Keratinocyte (primary cell): ENCODE measurements at regions not wholly inside any gene's neighbourhood (a gene's known extent, or its start where the extent isn't known, plus 50 kb on each side); places are given as distances from the start of the nearest gene placed in this dataset.

Source experiments
- DNase-seq: peaks from one replicate; pipeline ENCODE4 v3.0.0-alpha.2; 2011; ENCODE audit warnings: low read depth, missing footprints, low spot score
- FAIRE-seq: peaks from 2 replicates; lab custom pipeline; 2011; peaks lifted over from hg19 to GRCh38; lab: Jason Lieb, UNC
- H2AFZ ChIP-seq: 2 replicates; pipeline ENCODE4 v1.6.0; 2012; ENCODE audit warnings: low read length, control low read depth, inconsistent platforms; ENCODE audit not compliant: control insufficient read depth
- H3K27ac ChIP-seq: 2 replicates; pipeline ENCODE4 v1.5.1; 2011; ENCODE audit warnings: low read length; ENCODE audit not compliant: control insufficient read depth, insufficient read depth
- H3K27me3 ChIP-seq: 3 replicates; pipeline ENCODE4 v1.6.0; 2011; ENCODE audit warnings: low read length; ENCODE audit not compliant: control insufficient read depth, insufficient read depth; ENCODE audit errors: extremely low read depth
- H3K36me3 ChIP-seq, 2 experiments: 2 replicates in 1 of 2; 3 replicates in 1 of 2; pipeline ENCODE4 v1.5.1; 2011; ENCODE audit warnings: low read length in 2 of 2, mild to moderate bottlenecking in 1 of 2; ENCODE audit not compliant: control insufficient read depth in 2 of 2, insufficient read depth in 2 of 2; ENCODE audit errors: extremely low read depth in 1 of 2
- H3K4me1 ChIP-seq: 3 replicates; pipeline ENCODE4 v1.5.1; 2011; ENCODE audit warnings: low read length; ENCODE audit not compliant: control insufficient read depth, insufficient read depth; ENCODE audit errors: extremely low read depth
- H3K4me2 ChIP-seq: 3 replicates; pipeline ENCODE4 v1.6.0; 2011; ENCODE audit warnings: low read depth, low read length; ENCODE audit not compliant: control insufficient read depth, insufficient read depth; ENCODE audit errors: extremely low read depth
- H3K4me3 ChIP-seq, 3 experiments: fragments of 200-600 bp in 1 of 3; sonication (generic) in 1 of 3; 2 replicates in 2 of 3; 3 replicates in 1 of 3; pipeline ENCODE4 v1.5.1; 2011 to 2016; ENCODE audit warnings: low read length in 3 of 3, mild to moderate bottlenecking in 3 of 3, control low read depth in 2 of 3, inconsistent platforms in 1 of 3, low read depth in 1 of 3, mixed read lengths in 1 of 3, mixed run types in 1 of 3, moderate library complexity in 1 of 3; ENCODE audit not compliant: control insufficient read depth in 2 of 3, insufficient read depth in 2 of 3; ENCODE audit errors: extremely low read depth in 1 of 3
- H3K79me2 ChIP-seq: 2 replicates; pipeline ENCODE4 v1.6.0; 2012; ENCODE audit warnings: low read length; ENCODE audit not compliant: control insufficient read depth, insufficient read depth
- H3K9ac ChIP-seq: 3 replicates; pipeline ENCODE4 v1.6.0; 2011; ENCODE audit warnings: low read length; ENCODE audit not compliant: control insufficient read depth, insufficient read depth; ENCODE audit errors: extremely low read depth
- H3K9me1 ChIP-seq: 3 replicates; pipeline ENCODE4 v1.6.0; 2011; ENCODE audit warnings: low read length; ENCODE audit not compliant: control insufficient read depth, insufficient read depth; ENCODE audit errors: extremely low read depth
- H3K9me3 ChIP-seq: 2 replicates; pipeline ENCODE4 v1.5.1; 2012; ENCODE audit warnings: low read depth, low read length; ENCODE audit not compliant: control insufficient read depth
- H4K20me1 ChIP-seq: 3 replicates; pipeline ENCODE4 v1.6.0; 2011; ENCODE audit warnings: low read length; ENCODE audit not compliant: control insufficient read depth, insufficient read depth; ENCODE audit errors: extremely low read depth
- CTCF ChIP-seq, 3 experiments: IDR thresholded peaks in 1 of 3; conservative IDR thresholded peaks in 1 of 3; optimal IDR thresholded peaks in 1 of 3; 2 replicates in 2 of 3; 3 replicates in 1 of 3; pipeline versions ENCODE3 to v1.5.1; 2011; ENCODE audit warnings: low read length in 3 of 3, mild to moderate bottlenecking in 3 of 3, moderate library complexity in 2 of 3, control low read depth in 1 of 3, inconsistent platforms in 1 of 3; ENCODE audit not compliant: insufficient read depth in 2 of 3; ENCODE audit errors: extremely low read depth in 1 of 3
- EZH2 ChIP-seq: IDR thresholded peaks from one replicate; pipeline ENCODE4 v1.6.1; 2012; ENCODE audit warnings: inconsistent platforms, mild to moderate bottlenecking, low read length, moderate library complexity
- dilution Hi-C: fragments of 300-500 bp; cut with MboI; formaldehyde crosslinking; loops from one replicate; pipeline ENCODE4 v1.7.0; 2020; ENCODE audit warnings: low sequenced_read_pairs; ENCODE audit not compliant: extremely low pct_ligation_motif_present

DNA sequence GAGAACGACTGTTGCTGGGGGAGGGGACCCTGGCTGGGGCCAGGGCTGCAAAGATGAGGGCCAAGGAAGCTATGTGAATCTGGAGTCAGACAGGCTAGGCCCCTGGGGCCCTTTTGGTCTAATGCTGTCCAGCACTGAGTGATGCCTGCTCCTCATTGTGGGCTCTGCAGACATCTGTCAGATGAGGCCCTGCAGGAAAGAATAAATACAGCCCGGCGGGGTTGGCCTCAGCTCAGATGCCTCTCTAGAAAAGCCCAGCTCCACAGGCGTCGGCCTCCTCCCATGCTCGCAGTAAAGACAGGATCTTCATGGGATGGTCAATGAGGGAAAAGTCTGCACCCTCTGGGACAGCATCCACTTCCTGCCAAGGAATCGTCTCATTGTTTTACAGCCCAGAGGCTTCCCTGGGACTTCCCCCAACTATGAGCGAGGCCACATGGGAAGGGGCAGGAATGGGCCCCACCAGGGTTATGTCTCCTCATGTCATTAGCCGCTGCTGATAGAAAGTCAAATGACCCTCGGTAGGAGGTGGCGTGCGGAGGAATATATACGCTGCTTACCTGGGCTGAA lies 125.8 kb upstream of the GLI2 start:
- dilution Hi-C loops: no loop called here
- DNase-seq: no peak
- no peaks in the 10 kb centered on the region for H3K36me3 ChIP-seq

GRCh38 chr2:120611016-120611415 lies 124.7 kb upstream of the GLI2 start:
- H3K9me1 ChIP-seq: no peaks in the 10 kb centered on the region
- no peaks in the 10 kb centered on the region for H3K27me3 ChIP-seq
- DNase-seq: no peak
- dilution Hi-C loops: no loop called here
- H3K27ac ChIP-seq: no peak overlapping the region
- no peak overlapping the region for H2AFZ ChIP-seq
- no peak overlapping the region for H3K9ac ChIP-seq
- TF ChIP-seq EZH2: no peak
- TF ChIP-seq CTCF (optimal IDR thresholded peaks at IDR 0.05 in 1 of 3, IDR thresholded peaks at IDR 0.05 in 1 of 3, conservative IDR thresholded peaks at IDR 0.05 in 1 of 3; ENCODE audit: extremely low read depth in 1 of 3, insufficient read depth in 2 of 3, low read length in 3 of 3): no peak
- H3K36me3 ChIP-seq: no peaks in the 10 kb centered on the region
- H3K9me3 ChIP-seq: no peaks in the 10 kb centered on the region
- no peaks in the 10 kb centered on the region for H3K79me2 ChIP-seq
- no peaks in the 10 kb centered on the region for H4K20me1 ChIP-seq
- H3K4me2 ChIP-seq: no peak overlapping the region
- FAIRE-seq: no peak
- no peak overlapping the region for H3K4me3 ChIP-seq
- H3K4me1 ChIP-seq: peaks cover 4% of the 10 kb centered on the region

More for the DNA sequence above, 125.8 kb upstream of the GLI2 start:
- Histone ChIP-seq H3K27me3 (no peaks in the 10 kb centered on the region), H3K4me2 (no peak overlapping the region), H3K9me3 (no peaks in the 10 kb centered on the region), H3K9ac (no peak overlapping the region), H3K79me2 (no peaks in the 10 kb centered on the region), H3K4me1 (peaks cover 4% of the 10 kb centered on the region), H4K20me1 (no peaks in the 10 kb centered on the region), H3K4me3 (no peak overlapping the region), H3K9me1 (no peaks in the 10 kb centered on the region), H3K27ac (no peak overlapping the region), H2AFZ (no peak overlapping the region)
- no peak for FAIRE-seq
- no peak for TF ChIP-seq CTCF (optimal IDR thresholded peaks at IDR 0.05 in 1 of 3, IDR thresholded peaks at IDR 0.05 in 1 of 3, conservative IDR thresholded peaks at IDR 0.05 in 1 of 3; ENCODE audit: extremely low read depth in 1 of 3, insufficient read depth in 2 of 3, low read length in 3 of 3)
- no peak for TF ChIP-seq EZH2
